Gastroesophageal sphincter (tissue), 3 donors: ENCODE measurements at regions not wholly inside any gene's neighbourhood (a gene's known extent, or its start where the extent isn't known, plus 50 kb on each side); places are given as distances from the start of the nearest gene placed in this dataset.

ENCODE experiments used
- POLR2A ChIP-seq, 2 donors: fragments of 450-650 bp; IDR thresholded peaks; one replicate each; pipeline ENCODE4 v1.6.1; 2017; ENCODE audit warnings: antibody characterized with exemption in 2 of 2, mild to moderate bottlenecking in 2 of 2, moderate library complexity in 1 of 2
- POLR2AphosphoS5 ChIP-seq: sonication (generic); formaldehyde crosslinking; IDR thresholded peaks from one replicate; pipeline ENCODE4 v1.6.1; 2017; ENCODE audit warnings: antibody characterized with exemption
- TF ChIP-seq, protein P1 (sequence below), 4 experiments: fragments of 200-600 bp in 2 of 4; fragments of 450-650 bp in 2 of 4; sonication (generic) in 1 of 4; IDR thresholded peaks; one replicate each; pipeline ENCODE4 v1.5.1; 2017 to 2019; ENCODE audit warnings: antibody characterized with exemption in 4 of 4, mild to moderate bottlenecking in 2 of 4, moderate library complexity in 2 of 4

DNA sequence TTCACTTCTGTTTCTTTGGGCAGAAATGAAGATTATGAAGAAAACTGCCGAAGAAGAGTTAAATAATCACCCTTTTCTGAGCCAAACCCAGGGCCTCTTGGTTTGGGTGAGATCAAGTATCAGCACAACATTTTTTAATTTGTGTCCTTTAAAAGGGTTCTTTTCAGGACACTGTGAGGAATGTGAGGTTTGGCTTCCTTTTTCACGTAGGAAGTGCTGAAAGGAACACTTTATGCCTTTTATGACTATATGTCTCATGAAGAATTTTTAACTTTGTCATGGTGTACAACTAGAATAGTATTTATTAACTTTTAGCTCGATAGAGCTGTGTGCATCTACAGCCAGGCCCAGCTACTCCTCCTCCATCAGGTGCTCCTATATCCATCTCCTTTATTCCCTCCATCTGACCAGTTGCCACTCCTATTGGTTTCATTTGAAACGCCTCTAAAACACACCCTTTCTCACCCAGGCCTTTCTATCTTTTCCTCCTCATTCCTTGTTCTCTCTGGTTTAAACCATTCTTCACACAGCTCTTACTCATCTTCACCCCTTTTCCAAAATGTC, 103.6 kb upstream of the LRIG3 start:
- TF ChIP-seq, protein P1, sequence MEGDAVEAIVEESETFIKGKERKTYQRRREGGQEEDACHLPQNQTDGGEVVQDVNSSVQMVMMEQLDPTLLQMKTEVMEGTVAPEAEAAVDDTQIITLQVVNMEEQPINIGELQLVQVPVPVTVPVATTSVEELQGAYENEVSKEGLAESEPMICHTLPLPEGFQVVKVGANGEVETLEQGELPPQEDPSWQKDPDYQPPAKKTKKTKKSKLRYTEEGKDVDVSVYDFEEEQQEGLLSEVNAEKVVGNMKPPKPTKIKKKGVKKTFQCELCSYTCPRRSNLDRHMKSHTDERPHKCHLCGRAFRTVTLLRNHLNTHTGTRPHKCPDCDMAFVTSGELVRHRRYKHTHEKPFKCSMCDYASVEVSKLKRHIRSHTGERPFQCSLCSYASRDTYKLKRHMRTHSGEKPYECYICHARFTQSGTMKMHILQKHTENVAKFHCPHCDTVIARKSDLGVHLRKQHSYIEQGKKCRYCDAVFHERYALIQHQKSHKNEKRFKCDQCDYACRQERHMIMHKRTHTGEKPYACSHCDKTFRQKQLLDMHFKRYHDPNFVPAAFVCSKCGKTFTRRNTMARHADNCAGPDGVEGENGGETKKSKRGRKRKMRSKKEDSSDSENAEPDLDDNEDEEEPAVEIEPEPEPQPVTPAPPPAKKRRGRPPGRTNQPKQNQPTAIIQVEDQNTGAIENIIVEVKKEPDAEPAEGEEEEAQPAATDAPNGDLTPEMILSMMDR (IDR thresholded peaks at IDR 0.05): no peak
- no peak for TF ChIP-seq POLR2A (IDR thresholded peaks at IDR 0.05)
- no peak for TF ChIP-seq POLR2AphosphoS5
